WTC11 (cell line): ENCODE measurements at regions not wholly inside any gene's neighbourhood (a gene's known extent, or its start where the extent isn't known, plus 50 kb on each side); places are given as distances from the start of the nearest gene placed in this dataset.
"Not testable (repeated sequence)": the region's sequence is repeated elsewhere in the genome, so short reads cannot be mapped to it uniquely, and the experiment has no call there.

Experiments
- ATAC-seq: fragments of 200-7000 bp; cut with Tn5 transposase; 2 replicates; pipeline ENCODE4 v1.10.0; 2021; ENCODE audit warnings: mild to moderate bottlenecking, moderate library complexity
- CTCF ChIA-PET: fragments of 300-600 bp; sonication (Branson Sonifier 250); formaldehyde crosslinking; loops from one replicate; lab custom pipeline; 2021; ENCODE audit warnings: antibody characterized with exemption; lab: Charles Lee
- POLR2A ChIA-PET: fragments of 350-600 bp; sonication (Branson Sonifier 250); formaldehyde crosslinking; loops from one replicate; lab custom pipeline; 2021; ENCODE audit warnings: antibody characterized with exemption; lab: Charles Lee
- DNase-seq: peaks from one replicate; pipeline ENCODE4 v3.0.0; 2021; ENCODE audit warnings: low spot score
- H3K27ac Mint-ChIP-seq: 2 replicates; pipeline ENCODE4 v1.8.0; 2021; ENCODE audit warnings: mixed read lengths
- H3K27me3 Mint-ChIP-seq: 2 replicates; pipeline ENCODE4 v1.8.0; 2021; ENCODE audit warnings: low read depth, mild to moderate bottlenecking, moderate library complexity, mixed read lengths
- H3K36me3 Mint-ChIP-seq: 2 replicates; pipeline ENCODE4 v1.8.0; 2021; ENCODE audit warnings: mixed read lengths
- H3K4me1 Mint-ChIP-seq: 2 replicates; pipeline ENCODE4 v1.8.0; 2022; ENCODE audit warnings: mixed read lengths
- H3K4me3 Mint-ChIP-seq: 2 replicates; pipeline ENCODE4 v1.8.0; 2021; ENCODE audit warnings: mild to moderate bottlenecking, moderate library complexity, mixed read lengths
- H3K9me3 Mint-ChIP-seq: 2 replicates; pipeline ENCODE4 v1.8.0; 2021; ENCODE audit warnings: mixed read lengths
- AR ChIP-seq: fragments of 250-450 bp; sonication (Bioruptor Pico); IDR thresholded peaks from 2 replicates; pipeline ENCODE4 v1.9.0; 2021; ENCODE audit warnings: mild to moderate bottlenecking
- ATF3 ChIP-seq: sonication (generic); formaldehyde crosslinking; conservative IDR thresholded peaks from 2 replicates; pipeline ENCODE4 v1.8.1; 2022; ENCODE audit warnings: mild to moderate bottlenecking, missing genetic modification reagents
- EMX1 ChIP-seq: fragments of 250-450 bp; sonication (Bioruptor Pico); IDR thresholded peaks from 2 replicates; pipeline ENCODE4 v1.8.0; 2021; ENCODE audit warnings: mild to moderate bottlenecking
- FOXP1 ChIP-seq: sonication (generic); formaldehyde crosslinking; IDR thresholded peaks from 2 replicates; pipeline ENCODE4 v1.8.0; 2022; ENCODE audit warnings: missing genetic modification reagents, mild to moderate bottlenecking, moderate library complexity, borderline replicate concordance
- GABPB1 ChIP-seq: sonication (generic); formaldehyde crosslinking; IDR thresholded peaks from 2 replicates; pipeline ENCODE4 v1.8.1; 2023; ENCODE audit warnings: mild to moderate bottlenecking, missing genetic modification reagents
- GTF2I ChIP-seq: fragments of 250-450 bp; sonication (Bioruptor Pico); conservative IDR thresholded peaks from 2 replicates; pipeline ENCODE4 v1.4.0; 2021; ENCODE audit warnings: mild to moderate bottlenecking
- HMGA2 ChIP-seq: fragments of 250-450 bp; sonication (Bioruptor Pico); IDR thresholded peaks from 2 replicates; pipeline ENCODE4 v1.4.0; 2021; ENCODE audit warnings: mild to moderate bottlenecking, moderate library complexity
- IRF1 ChIP-seq: sonication (generic); formaldehyde crosslinking; IDR thresholded peaks from 2 replicates; pipeline ENCODE4 v1.8.0; 2023; ENCODE audit warnings: missing genetic modification reagents
- JAZF1 ChIP-seq: fragments of 250-450 bp; sonication (Bioruptor Pico); IDR thresholded peaks from 2 replicates; pipeline ENCODE4 v1.9.0; 2021; ENCODE audit warnings: moderate library complexity, mild to moderate bottlenecking, inconsistent platforms
- MAX ChIP-seq: sonication (generic); formaldehyde crosslinking; IDR thresholded peaks from 2 replicates; pipeline ENCODE4 v1.8.0; 2022; ENCODE audit warnings: mild to moderate bottlenecking, missing genetic modification reagents
- MYBL2 ChIP-seq: sonication (generic); formaldehyde crosslinking; IDR thresholded peaks from 2 replicates; pipeline ENCODE4 v1.8.1; 2023; ENCODE audit warnings: mild to moderate bottlenecking, moderate library complexity, missing genetic modification reagents
- NFATC4 ChIP-seq: fragments of 250-450 bp; sonication (Bioruptor Pico); IDR thresholded peaks from 2 replicates; pipeline ENCODE4 v1.9.0; 2021; ENCODE audit warnings: mild to moderate bottlenecking
- PRRX2 ChIP-seq: fragments of 250-450 bp; sonication (Bioruptor Pico); IDR thresholded peaks from 2 replicates; pipeline ENCODE4 v1.8.0; 2021; ENCODE audit warnings: mild to moderate bottlenecking
- SMAD3 ChIP-seq: sonication (generic); formaldehyde crosslinking; IDR thresholded peaks from 2 replicates; pipeline ENCODE4 v1.8.0; 2022; ENCODE audit warnings: missing genetic modification reagents, mild to moderate bottlenecking, borderline replicate concordance
- SMAD4 ChIP-seq: sonication (generic); formaldehyde crosslinking; IDR thresholded peaks from 2 replicates; pipeline ENCODE4 v1.8.0; 2022; ENCODE audit warnings: mild to moderate bottlenecking, missing genetic modification reagents
- SP1 ChIP-seq: sonication (generic); formaldehyde crosslinking; conservative IDR thresholded peaks from 2 replicates; pipeline ENCODE4 v1.8.1; 2022; ENCODE audit warnings: missing genetic modification reagents
- TCF7 ChIP-seq: sonication (generic); formaldehyde crosslinking; IDR thresholded peaks from 2 replicates; pipeline ENCODE4 v1.8.0; 2022; ENCODE audit warnings: mild to moderate bottlenecking, low read depth, missing genetic modification reagents, moderate library complexity
- TEAD1 ChIP-seq: sonication (generic); formaldehyde crosslinking; IDR thresholded peaks from 2 replicates; pipeline ENCODE4 v1.8.0; 2022; ENCODE audit warnings: mild to moderate bottlenecking, missing genetic modification reagents
- TP53 ChIP-seq: sonication (generic); formaldehyde crosslinking; IDR thresholded peaks from 2 replicates; pipeline ENCODE4 v1.8.1; 2023; ENCODE audit warnings: mild to moderate bottlenecking, missing genetic modification reagents
- USF1 ChIP-seq: sonication (generic); formaldehyde crosslinking; IDR thresholded peaks from 2 replicates; pipeline ENCODE4 v1.8.0; 2022; ENCODE audit warnings: mild to moderate bottlenecking, missing genetic modification reagents
- USF2 ChIP-seq: sonication (generic); formaldehyde crosslinking; IDR thresholded peaks from 2 replicates; pipeline ENCODE4 v1.8.1; 2023; ENCODE audit warnings: mild to moderate bottlenecking, missing genetic modification reagents, moderate library complexity
- ZMAT4 ChIP-seq: fragments of 250-450 bp; sonication (Bioruptor Pico); IDR thresholded peaks from 2 replicates; pipeline ENCODE4 v1.9.0; 2021; ENCODE audit warnings: mild to moderate bottlenecking
- ZNF396 ChIP-seq: fragments of 250-450 bp; sonication (Bioruptor Pico); IDR thresholded peaks from 2 replicates; pipeline ENCODE4 v1.8.0; 2021; ENCODE audit warnings: mild to moderate bottlenecking, moderate library complexity, borderline replicate concordance

GRCh38 chr11:57890521-57890920 lies 128.9 kb downstream of the CTNND1 start:
- H3K36me3 Mint-ChIP-seq, result no peaks in the 10 kb centered on the region
- CTCF ChIA-PET, result no interaction called here

GRCh38 chr11:57893200-57893599 lies 130.5 kb upstream of the OR9Q1 start:
- ATAC-seq, H3K9me3 Mint-ChIP-seq, POLR2A ChIA-PET, H3K27ac Mint-ChIP-seq, CTCF ChIA-PET, H3K36me3 Mint-ChIP-seq, H3K27me3 Mint-ChIP-seq, DNase-seq, H3K4me3 Mint-ChIP-seq: not testable (repeated sequence)
- peaks cover 21% of the 10 kb centered on the region for H3K4me1 Mint-ChIP-seq

More at GRCh38 chr11:57890521-57890920, 128.9 kb downstream of the CTNND1 start:
- TF ChIP-seq PRRX2 (CRISPR knock-in tag), result no peak
- TF ChIP-seq USF2 (CRISPR knock-in tag), result no peak
- TF ChIP-seq JAZF1 (CRISPR knock-in tag), result no peak
- TF ChIP-seq SP1 (CRISPR knock-in tag), result no peak
- TF ChIP-seq HMGA2 (CRISPR knock-in tag), result no peak
- TF ChIP-seq USF1, result no peak
- no peak for TF ChIP-seq ZNF396 (CRISPR knock-in tag)
- TF ChIP-seq GTF2I (CRISPR knock-in tag), result no peak
- no peak for TF ChIP-seq NFATC4 (CRISPR knock-in tag)
- no peak for TF ChIP-seq ATF3 (CRISPR knock-in tag)
- TF ChIP-seq EMX1 (CRISPR knock-in tag), result no peak
- TF ChIP-seq SMAD3 (CRISPR knock-in tag), result no peak
- no peak for TF ChIP-seq FOXP1 (CRISPR knock-in tag)
- TF ChIP-seq TCF7, result no peak
- no peak for TF ChIP-seq IRF1 (CRISPR knock-in tag)
- no peak for TF ChIP-seq TEAD1 (CRISPR knock-in tag)
- no peak for TF ChIP-seq ZMAT4
- TF ChIP-seq SMAD4 (CRISPR knock-in tag), result no peak
- TF ChIP-seq MAX, result no peak
- no peak for TF ChIP-seq TP53 (CRISPR knock-in tag)
- ATAC-seq (no peak), DNase-seq (no peak)
- peaks cover 21% of the 10 kb centered on the region for H3K4me1 Mint-ChIP-seq
- H3K27ac Mint-ChIP-seq, result no peak overlapping the region
- no peaks in the 10 kb centered on the region for H3K27me3 Mint-ChIP-seq
- H3K4me3 Mint-ChIP-seq, result no peak overlapping the region
- peaks cover 5% of the 10 kb centered on the region for H3K9me3 Mint-ChIP-seq
- POLR2A ChIA-PET, result no interaction called here

GRCh38 chr11:57896361-57897145 lies 127.1 kb upstream of the OR9Q1 start:
- ChIA-PET POLR2A (no interaction called here), CTCF (interaction anchor here (1.1 kb wide), 1 partner anchor 163 kb away, joined by 3 read pairs; no protein-coding TSS in a partner anchor)
- H3K27me3 Mint-ChIP-seq, result no peaks in the 10 kb centered on the region; the same call in 1 of the 2 replicates
- H3K4me3 Mint-ChIP-seq, result no peak overlapping the region
- peaks cover 8% of the 10 kb centered on the region for H3K4me1 Mint-ChIP-seq
- H3K36me3 Mint-ChIP-seq, result no peaks in the 10 kb centered on the region
- DNase-seq (no peak), ATAC-seq (no peak)
- no peak overlapping the region for H3K27ac Mint-ChIP-seq
- peaks cover 5% of the 10 kb centered on the region for H3K9me3 Mint-ChIP-seq
- no peak for TF ChIP-seq TP53 (CRISPR knock-in tag)
- no peak for TF ChIP-seq MYBL2 (CRISPR knock-in tag)
- no peak for TF ChIP-seq GABPB1 (CRISPR knock-in tag)
- TF ChIP-seq AR, result no peak
- TF ChIP-seq EMX1 (CRISPR knock-in tag), result no peak
